Dermis microvascular lymphatic vessel endothelial cell (primary cell): ENCODE measurements at regions not wholly inside any gene's neighbourhood (a gene's known extent, or its start where the extent isn't known, plus 50 kb on each side); places are given as distances from the start of the nearest gene placed in this dataset.
A peak's percentile ranks its signal among the peaks of the same experiment; 100 is the strongest.
"Not testable (repeated sequence)": the region's sequence is repeated elsewhere in the genome, so short reads cannot be mapped to it uniquely, and the experiment has no call there.

Experiments used
- DNase-seq, 2 donors: peaks; one replicate each; pipeline versions ENCODE4 v3.0.0 to v3.0.0-alpha.2; 2010; ENCODE audit warnings: low read depth in 2 of 2

GRCh38 chr5:62093411-62093810, 212.6 kb upstream of the KIF2A start:
- no peak for DNase-seq

- DNase-seq, result peak; percentile 31 to 32
These were observed 212.0 kb upstream of the KIF2A start for GRCh38 chr5:62093976-62094375.

GRCh38 chr5:62097361-62097760, 208.6 kb upstream of the KIF2A start:
- DNase-seq, result no peak

- no peak for DNase-seq
These were observed 205.8 kb upstream of the KIF2A start for GRCh38 chr5:62100201-62100600.

GRCh38 chr5:62103863-62104262, 202.1 kb upstream of the KIF2A start:
- DNase-seq, result not testable (repeated sequence)

GRCh38 chr5:62111428-62111827, 194.6 kb upstream of the KIF2A start:
- DNase-seq, result no peak

- DNase-seq, result no peak
These were observed 193.2 kb upstream of the KIF2A start for GRCh38 chr5:62112689-62113228.

- no peak for DNase-seq
These were observed 191.0 kb upstream of the KIF2A start for GRCh38 chr5:62115014-62115413.

GRCh38 chr5:62124266-62124665, 181.7 kb upstream of the KIF2A start:
- no peak for DNase-seq

- DNase-seq, result no peak
These were observed 179.9 kb upstream of the KIF2A start for GRCh38 chr5:62126090-62126489.

GRCh38 chr5:62127098-62127736, 178.8 kb upstream of the KIF2A start:
- DNase-seq, result no peak

- DNase-seq, result no peak
These were observed 175.9 kb upstream of the KIF2A start for GRCh38 chr5:62130107-62130506.

- no peak for DNase-seq
These were observed 173.7 kb upstream of the KIF2A start for GRCh38 chr5:62132276-62132675.

- no peak for DNase-seq
These were observed 172.6 kb upstream of the KIF2A start for GRCh38 chr5:62133426-62133825.

GRCh38 chr5:62134811-62135210, 171.2 kb upstream of the KIF2A start:
- DNase-seq, result no peak

GRCh38 chr5:62137628-62138027, 168.4 kb upstream of the KIF2A start:
- DNase-seq, result no peak

GRCh38 chr5:62138607-62139006, 167.4 kb upstream of the KIF2A start:
- DNase-seq, result no peak

- no peak for DNase-seq
These were observed 166.3 kb upstream of the KIF2A start for GRCh38 chr5:62139741-62140140.

GRCh38 chr5:62142351-62142750, 163.7 kb upstream of the KIF2A start:
- no peak for DNase-seq

- DNase-seq, result peak; percentile 2 to 27
These were observed 162.5 kb upstream of the KIF2A start for GRCh38 chr5:62143268-62144229.

GRCh38 chr5:62144401-62145022, 161.5 kb upstream of the KIF2A start:
- peak in 1 of 2 donors; percentile 31 for DNase-seq

GRCh38 chr5:62149879-62150278, 156.1 kb upstream of the KIF2A start:
- DNase-seq, result no peak
